ENCODE measurements at regions not wholly inside any gene's neighbourhood (a gene's known extent, or its start where the extent isn't known, plus 50 kb on each side); places are given as distances from the start of the nearest gene placed in this dataset.

GRCh38 chr2:42854207-42854818 is 61.9 kb upstream of the HAAO start:
- Histone ChIP-seq H3K36me3 (no peaks in the 10 kb centered on the region), H3K27ac (peak overlapping the region in 1 of 2 donors; percentile 28), H3K9me3 (peaks cover 0 to 2% of the 10 kb centered on the region in 2 donors), H3K4me1 (no peaks in the 10 kb centered on the region), H3K27me3 (no peaks in the 10 kb centered on the region), H3K4me3 (no peak overlapping the region)
- peak in 1 of 4 donors; percentile 79 for DNase-seq
- no peak for ATAC-seq
- intact Hi-C loops (cut with DNase I): loop anchor here in 1 of 2 donors (10.0 kb wide), 1 partner anchor 70 kb away; no protein-coding TSS in a partner anchor
- TF ChIP-seq CTCF (IDR thresholded peaks at IDR 0.05): no peak

- DNase-seq (no peak), ATAC-seq (no peak)
- intact Hi-C loops (cut with DNase I): loop anchor here in 1 of 2 donors (10.0 kb wide), 1 partner anchor 71 kb away; no protein-coding TSS in a partner anchor
- H3K27ac ChIP-seq: no peak overlapping the region
- no peaks in the 10 kb centered on the region for H3K36me3 ChIP-seq
- no peaks in the 10 kb centered on the region for H3K27me3 ChIP-seq
- no peaks in the 10 kb centered on the region for H3K4me1 ChIP-seq
- TF ChIP-seq CTCF (IDR thresholded peaks at IDR 0.05): no peak
- no peak overlapping the region for H3K4me3 ChIP-seq
- H3K9me3 ChIP-seq: peaks cover 0 to under 1% of the 10 kb centered on the region in 2 donors
Observed at GRCh38 chr2:42853549-42854206, 61.3 kb upstream of the HAAO start.

GRCh38 chr2:42852798-42853197 is 60.4 kb upstream of the HAAO start:
- Histone ChIP-seq H3K9me3 (no peaks in the 10 kb centered on the region), H3K27me3 (no peaks in the 10 kb centered on the region), H3K4me1 (no peaks in the 10 kb centered on the region), H3K4me3 (no peak overlapping the region), H3K36me3 (no peaks in the 10 kb centered on the region), H3K27ac (no peak overlapping the region)
- intact Hi-C loops (cut with DNase I): loop anchor here in 1 of 2 donors (10.0 kb wide), 1 partner anchor 72 kb away; no protein-coding TSS in a partner anchor
- no peak for TF ChIP-seq CTCF (IDR thresholded peaks at IDR 0.05)
- no peak for DNase-seq
- ATAC-seq: no peak

GRCh38 chr2:42851740-42852250 is 59.4 kb upstream of the HAAO start:
- H3K27me3 ChIP-seq: no peaks in the 10 kb centered on the region
- no peaks in the 10 kb centered on the region for H3K4me1 ChIP-seq
- H3K4me3 ChIP-seq: no peak overlapping the region
- H3K27ac ChIP-seq: no peak overlapping the region
- intact Hi-C loops (cut with DNase I): loop anchor here in 1 of 2 donors (10.0 kb wide), 1 partner anchor 73 kb away; no protein-coding TSS in a partner anchor
- DNase-seq (no peak), ATAC-seq (no peak)
- no peak for TF ChIP-seq CTCF (IDR thresholded peaks at IDR 0.05)
- no peaks in the 10 kb centered on the region for H3K9me3 ChIP-seq
- H3K36me3 ChIP-seq: no peaks in the 10 kb centered on the region

- H3K36me3 ChIP-seq: no peaks in the 10 kb centered on the region
- peaks cover 0 to under 1% of the 10 kb centered on the region in 2 donors for H3K4me1 ChIP-seq
- DNase-seq (no peak), ATAC-seq (no peak)
- intact Hi-C loops (cut with DNase I): loop anchor here in 1 of 2 donors (10.0 kb wide), 1 partner anchor 74 kb away; no protein-coding TSS in a partner anchor
- H3K9me3 ChIP-seq: no peaks in the 10 kb centered on the region
- H3K27me3 ChIP-seq: no peaks in the 10 kb centered on the region
- TF ChIP-seq CTCF (IDR thresholded peaks at IDR 0.05): no peak
- H3K4me3 ChIP-seq: no peak overlapping the region
- H3K27ac ChIP-seq: no peak overlapping the region
Observed at GRCh38 chr2:42851186-42851585, 58.8 kb upstream of the HAAO start.
